PFSK-1 (cell line): ENCODE measurements at regions not wholly inside any gene's neighbourhood (a gene's known extent, or its start where the extent isn't known, plus 50 kb on each side); places are given as distances from the start of the nearest gene placed in this dataset.

ENCODE experiments used
- FOXP2 ChIP-seq: optimal IDR thresholded peaks from 2 replicates; pipeline ENCODE3; 2011; ENCODE audit warnings: borderline replicate concordance, control low read depth, inconsistent platforms; ENCODE audit not compliant: insufficient read depth; ENCODE audit errors: extremely low read length, extremely low read depth
- POLR2AphosphoS5 ChIP-seq: IDR thresholded peaks from 2 replicates; pipeline ENCODE4 v1.6.1; 2012; ENCODE audit warnings: low read depth, mild to moderate bottlenecking, control low read depth, low read length, moderate library complexity
- REST ChIP-seq, 2 experiments: IDR thresholded peaks; 2 replicates each; pipeline versions ENCODE4 v1.6.1 to v1.8.0; 2011 to 2012; ENCODE audit warnings: low read depth in 2 of 2, low read length in 2 of 2, control low read depth in 1 of 2, inconsistent platforms in 1 of 2, mild to moderate bottlenecking in 1 of 2, moderate library complexity in 1 of 2; ENCODE audit not compliant: insufficient read depth in 1 of 2
- SIN3A ChIP-seq: IDR thresholded peaks from 2 replicates; pipeline ENCODE4 v1.6.1; 2012; ENCODE audit warnings: mild to moderate bottlenecking, low read length, moderate library complexity, borderline replicate concordance; ENCODE audit not compliant: insufficient read depth
- TAF1 ChIP-seq: IDR thresholded peaks from 2 replicates; pipeline ENCODE4 v1.6.1; 2012; ENCODE audit warnings: low read length, control low read depth, borderline replicate concordance; ENCODE audit not compliant: insufficient read depth

- no peak for TF ChIP-seq TAF1
- TF ChIP-seq SIN3A = no peak
- no peak for TF ChIP-seq FOXP2
- no peak for TF ChIP-seq POLR2AphosphoS5
Measured at GRCh38 chr13:104246955-104247354, 1180.7 kb upstream of the SLC10A2 start.

GRCh38 chr13:104206450-104207044 is 1140.3 kb upstream of the SLC10A2 start:
- TF ChIP-seq SIN3A (no peak), REST (IDR thresholded peaks at IDR 0.05; ENCODE audit: insufficient read depth in 1 of 2, low read depth in 2 of 2, low read length in 2 of 2) (no peak), TAF1 (no peak), POLR2AphosphoS5 (no peak), FOXP2 (no peak)

- TF ChIP-seq TAF1 = no peak
- no peak for TF ChIP-seq REST (IDR thresholded peaks at IDR 0.05; ENCODE audit: insufficient read depth in 1 of 2, low read depth in 2 of 2, low read length in 2 of 2)
- no peak for TF ChIP-seq FOXP2
- no peak for TF ChIP-seq POLR2AphosphoS5
Measured at GRCh38 chr13:104204177-104204576, 1138.0 kb upstream of the SLC10A2 start.

DNA sequence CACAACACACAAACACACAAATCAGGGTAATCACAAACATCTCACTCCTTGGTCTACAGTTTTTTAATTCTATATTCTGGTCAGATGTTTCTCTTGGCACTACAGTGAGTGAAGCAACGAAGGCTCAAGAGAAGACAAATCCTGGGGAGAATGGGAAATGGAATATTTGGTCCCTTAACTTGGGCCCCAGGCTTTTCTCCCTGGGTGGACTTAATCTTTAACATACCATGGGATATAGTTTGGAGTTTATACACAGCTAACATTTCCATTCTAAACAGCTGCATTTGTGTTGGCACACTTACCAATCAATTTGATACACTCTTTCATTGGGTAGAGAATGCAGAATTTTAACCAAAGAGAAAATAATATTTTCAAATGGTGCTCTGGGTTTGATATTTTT is 1132.6 kb upstream of the SLC10A2 start:
- TF ChIP-seq SIN3A (no peak), POLR2AphosphoS5 (no peak)

GRCh38 chr13:104196611-104197010 is 1130.4 kb upstream of the SLC10A2 start:
- no peak for TF ChIP-seq POLR2AphosphoS5
- no peak for TF ChIP-seq FOXP2
- no peak for TF ChIP-seq REST (IDR thresholded peaks at IDR 0.05; ENCODE audit: insufficient read depth in 1 of 2, low read depth in 2 of 2, low read length in 2 of 2)
- TF ChIP-seq SIN3A = no peak
- no peak for TF ChIP-seq TAF1

- TF ChIP-seq TAF1 (no peak), REST (IDR thresholded peaks at IDR 0.05; ENCODE audit: insufficient read depth in 1 of 2, low read depth in 2 of 2, low read length in 2 of 2) (no peak), SIN3A (no peak), POLR2AphosphoS5 (no peak), FOXP2 (no peak)
Measured at GRCh38 chr13:104181526-104182231, 1115.5 kb upstream of the SLC10A2 start.
